H1 (cell line): ENCODE measurements at regions not wholly inside any gene's neighbourhood (a gene's known extent, or its start where the extent isn't known, plus 50 kb on each side); places are given as distances from the start of the nearest gene placed in this dataset.

Source experiments
- CTCF ChIA-PET: fragments of 300-600 bp; sonication (Branson Sonifier 250); formaldehyde crosslinking; loops from one replicate; lab custom pipeline; 2021; ENCODE audit not compliant: partially characterized antibody; lab: Charles Lee
- POLR2A ChIA-PET: fragments of 300-600 bp; sonication (Branson Sonifier 250); formaldehyde crosslinking; loops from one replicate; lab custom pipeline; 2021; ENCODE audit warnings: inconsistent platforms; ENCODE audit not compliant: partially characterized antibody; lab: Charles Lee
- DNase-seq, 2 experiments: peaks; one replicate each; pipeline versions ENCODE4 v3.0.0 to v3.0.0-alpha.2; 2010 to 2022; ENCODE audit warnings: low spot score in 2 of 2, low read depth in 1 of 2, mixed read lengths in 1 of 2
- FAIRE-seq: peaks from 2 replicates; lab custom pipeline; 2011; peaks lifted over from hg19 to GRCh38; lab: Jason Lieb, UNC
- H2AFZ ChIP-seq: 2 replicates; pipeline ENCODE4 v1.8.1; 2012; ENCODE audit warnings: low read length, inconsistent platforms
- H2AK5ac ChIP-seq: 2 replicates; pipeline ENCODE4 v1.6.1; 2013; ENCODE audit warnings: low read depth, low read length
- H2BK120ac ChIP-seq: replicated peaks from 2 replicates; pipeline ENCODE3; 2013; ENCODE audit warnings: low read depth, low read length, inconsistent platforms
- H2BK12ac ChIP-seq: 2 replicates; pipeline ENCODE4 v1.6.1; 2013; ENCODE audit warnings: low read depth, low read length
- H2BK15ac ChIP-seq: 2 replicates; pipeline ENCODE4 v1.6.1; 2013; ENCODE audit warnings: low read length
- H2BK20ac ChIP-seq: 2 replicates; pipeline ENCODE4 v1.6.1; 2013; ENCODE audit warnings: low read length
- H2BK5ac ChIP-seq: 2 replicates; pipeline ENCODE4 v1.6.1; 2013; ENCODE audit warnings: low read depth, low read length
- H3K14ac ChIP-seq: 2 replicates; pipeline ENCODE4 v1.6.1; 2013; ENCODE audit warnings: inconsistent platforms; ENCODE audit not compliant: insufficient read length
- H3K18ac ChIP-seq: 2 replicates; pipeline ENCODE4 v1.6.1; 2013; ENCODE audit warnings: low read length; ENCODE audit errors: extremely low read depth
- H3K23ac ChIP-seq: 2 replicates; pipeline ENCODE4 v1.6.1; 2013; ENCODE audit warnings: inconsistent platforms; ENCODE audit not compliant: insufficient read length
- H3K23me2 ChIP-seq: 2 replicates; pipeline ENCODE4 v1.6.1; 2013; ENCODE audit warnings: low read depth, low read length
- H3K27ac ChIP-seq: 2 replicates; pipeline ENCODE4 v1.6.1; 2011; ENCODE audit warnings: low read depth, low read length, inconsistent platforms
- H3K27me3 ChIP-seq, 4 experiments: replicated peaks in 1 of 4; 1 replicate in 1 of 4; 2 replicates in 3 of 4; pipeline versions ENCODE4 v1.6.1 to v1.8.1; 2011 to 2013; ENCODE audit warnings: low read length in 3 of 4, mild to moderate bottlenecking in 3 of 4, inconsistent platforms in 2 of 4, mixed read lengths in 2 of 4, moderate library complexity in 1 of 4; ENCODE audit not compliant: control insufficient read depth in 3 of 4, insufficient read depth in 3 of 4; ENCODE audit errors: extremely low read depth in 1 of 4
- H3K36me3 ChIP-seq, 4 experiments: 2 replicates each; pipeline versions ENCODE4 v1.6.1 to v1.8.1; 2011 to 2013; ENCODE audit warnings: mild to moderate bottlenecking in 4 of 4, low read length in 3 of 4, moderate library complexity in 2 of 4, control low read depth in 1 of 4, inconsistent platforms in 1 of 4; ENCODE audit not compliant: insufficient read depth in 4 of 4, control insufficient read depth in 2 of 4
- H3K4ac ChIP-seq: replicated peaks from 2 replicates; pipeline ENCODE3; 2013; ENCODE audit warnings: low read length, low read depth, mixed read lengths, inconsistent platforms; ENCODE audit not compliant: insufficient read length
- H3K4me1 ChIP-seq, 4 experiments: replicated peaks in 1 of 4; 1 replicate in 1 of 4; 2 replicates in 3 of 4; pipeline versions ENCODE4 v1.6.1 to v1.8.1; 2011 to 2013; ENCODE audit warnings: low read length in 3 of 4, inconsistent platforms in 2 of 4, mixed read lengths in 1 of 4; ENCODE audit not compliant: insufficient read depth in 4 of 4, control insufficient read depth in 3 of 4
- H3K4me2 ChIP-seq, 2 experiments: 2 replicates each; pipeline versions ENCODE4 v1.6.1 to v1.8.1; 2011 to 2013; ENCODE audit warnings: low read depth in 2 of 2, low read length in 2 of 2, control low read depth in 1 of 2, inconsistent platforms in 1 of 2, mild to moderate bottlenecking in 1 of 2; ENCODE audit not compliant: insufficient read depth in 1 of 2
- H3K4me3 ChIP-seq, 4 experiments: fragments of 200-600, 300-600 bp in 1 of 4; sonication (generic), shearing (Covaris generic), sonication (Bioruptor Twin) in 1 of 4; 2 replicates each; pipeline versions ENCODE4 v1.5.1 to v1.8.1; 2011 to 2016; ENCODE audit warnings: low read length in 4 of 4, low read depth in 3 of 4, control low read depth in 2 of 4, inconsistent platforms in 2 of 4, mild to moderate bottlenecking in 2 of 4, mixed read lengths in 1 of 4, moderate library complexity in 1 of 4; ENCODE audit not compliant: insufficient read depth in 2 of 4; ENCODE audit errors: extremely low read depth in 1 of 4
- H3K56ac ChIP-seq: replicated peaks from 2 replicates; pipeline ENCODE3; 2013; ENCODE audit warnings: low read depth, mild to moderate bottlenecking, mixed read lengths, low read length, inconsistent platforms; ENCODE audit not compliant: insufficient read length
- H3K79me1 ChIP-seq: 2 replicates; pipeline ENCODE4 v1.6.1; 2013; ENCODE audit warnings: low read depth, low read length, control low read depth
- H3K79me2 ChIP-seq, 2 experiments: 2 replicates each; pipeline versions ENCODE4 v1.6.1 to v1.8.1; 2012 to 2013; ENCODE audit warnings: low read length in 2 of 2, mild to moderate bottlenecking in 2 of 2, inconsistent platforms in 1 of 2; ENCODE audit not compliant: insufficient read depth in 2 of 2, control insufficient read depth in 1 of 2
- H3K9ac ChIP-seq, 4 experiments: replicated peaks in 1 of 4; 1 replicate in 1 of 4; 2 replicates in 3 of 4; pipeline versions ENCODE4 v1.6.1 to v1.8.1; 2011 to 2013; ENCODE audit warnings: low read depth in 3 of 4, low read length in 3 of 4, control low read depth in 2 of 4, mild to moderate bottlenecking in 2 of 4, moderate library complexity in 2 of 4, inconsistent platforms in 1 of 4; ENCODE audit errors: extremely low read depth in 1 of 4
- H3K9me3 ChIP-seq, 2 experiments: 2 replicates each; pipeline versions ENCODE4 v1.6.1 to v1.8.1; 2012 to 2013; ENCODE audit warnings: mild to moderate bottlenecking in 2 of 2, moderate library complexity in 2 of 2, control low read depth in 1 of 2, inconsistent platforms in 1 of 2, low read depth in 1 of 2, low read length in 1 of 2, mixed read lengths in 1 of 2; ENCODE audit not compliant: insufficient read depth in 2 of 2
- H4K20me1 ChIP-seq, 2 experiments: replicated peaks in 1 of 2; 2 replicates each; pipeline versions ENCODE3 to v1.8.1; 2011 to 2013; ENCODE audit warnings: inconsistent platforms in 2 of 2, low read length in 2 of 2, mild to moderate bottlenecking in 1 of 2; ENCODE audit not compliant: insufficient read depth in 2 of 2, control insufficient read depth in 1 of 2
- H4K5ac ChIP-seq: 2 replicates; pipeline ENCODE4 v1.6.1; 2013; ENCODE audit warnings: low read length, low read depth, mixed read lengths, inconsistent platforms; ENCODE audit not compliant: insufficient read length
- H4K8ac ChIP-seq: 2 replicates; pipeline ENCODE4 v1.8.0; 2013; ENCODE audit warnings: mild to moderate bottlenecking, moderate library complexity, low read length, inconsistent platforms; ENCODE audit not compliant: insufficient read depth; ENCODE audit errors: extremely low read depth
- H4K91ac ChIP-seq: replicated peaks from 2 replicates; pipeline ENCODE3; 2013; ENCODE audit warnings: low read length, mixed read lengths, inconsistent platforms; ENCODE audit not compliant: insufficient read length
- CREB1 ChIP-seq: IDR thresholded peaks from 2 replicates; pipeline ENCODE4 v1.6.1; 2012; ENCODE audit warnings: inconsistent platforms
- EGR1 ChIP-seq: IDR thresholded peaks from 2 replicates; pipeline ENCODE4 v1.6.1; 2011; ENCODE audit warnings: low read depth, low read length, borderline replicate concordance
- KDM1A ChIP-seq: fragments of 200-600, 300-600 bp; sonication (generic); IDR thresholded peaks from 2 replicates; pipeline ENCODE4 v1.7.1; 2016; ENCODE audit warnings: mild to moderate bottlenecking, low read length, borderline replicate concordance
- MAFK ChIP-seq: IDR thresholded peaks from 2 replicates; pipeline ENCODE4 v1.6.1; 2012; ENCODE audit warnings: low read depth, mild to moderate bottlenecking, improper control_type of control experiment, low read length
- MAX ChIP-seq: IDR thresholded peaks from 2 replicates; pipeline ENCODE4 v1.6.1; 2012; ENCODE audit warnings: inconsistent platforms
- POLR2AphosphoS5 ChIP-seq: IDR thresholded peaks from 2 replicates; pipeline ENCODE4 v1.6.1; 2011; ENCODE audit warnings: low read depth, low read length
- POU5F1 ChIP-seq: IDR thresholded peaks from 2 replicates; pipeline ENCODE4 v1.6.1; 2011; ENCODE audit warnings: low read depth, mild to moderate bottlenecking, low read length, moderate library complexity
- SIN3A ChIP-seq, 2 experiments: IDR thresholded peaks in 1 of 2; conservative IDR thresholded peaks in 1 of 2; 2 replicates each; pipeline ENCODE4 v1.6.1; 2011 to 2012; ENCODE audit warnings: low read length in 2 of 2, improper control_type of control experiment in 1 of 2, low read depth in 1 of 2, mild to moderate bottlenecking in 1 of 2
- SIRT6 ChIP-seq: IDR thresholded peaks from one replicate; pipeline ENCODE4 v1.7.1; 2012; ENCODE audit warnings: low read length, inconsistent platforms
- SIX5 ChIP-seq: IDR thresholded peaks from 2 replicates; pipeline ENCODE4 v1.6.1; 2011; ENCODE audit warnings: mild to moderate bottlenecking, low read depth, low read length
- SP2 ChIP-seq: IDR thresholded peaks from 2 replicates; pipeline ENCODE4 v1.6.1; 2012; ENCODE audit warnings: mild to moderate bottlenecking, low read length, inconsistent platforms
- SUZ12 ChIP-seq: fragments of 200-600 bp; sonication (generic); IDR thresholded peaks from 2 replicates; pipeline ENCODE4 v1.6.1; 2012; ENCODE audit warnings: mild to moderate bottlenecking, inconsistent platforms, low read length, moderate library complexity, mixed read lengths
- TBP ChIP-seq: IDR thresholded peaks from 2 replicates; pipeline ENCODE4 v1.6.1; 2011; ENCODE audit warnings: low read depth, low read length, improper control_type of control experiment
- YY1 ChIP-seq: IDR thresholded peaks from 2 replicates; pipeline ENCODE4 v1.6.1; 2011; ENCODE audit warnings: low read depth, mild to moderate bottlenecking, low read length
- WGBS, 2 experiments: shearing (Covaris generic) in 1 of 2; methylation state at CpG; one replicate each; pipeline versions ENCODE4 v1.1.6 to v1.1.7; 2013 to 2015; ENCODE audit warnings: low lambda C conversion rate in 2 of 2, mixed read lengths in 2 of 2, inconsistent platforms in 1 of 2, low coverage in 1 of 2, missing lambda C conversion rate in 1 of 2; ENCODE audit not compliant: insufficient replicate concordance in 2 of 2, insufficient coverage in 1 of 2, insufficient read length in 1 of 2; ENCODE audit errors: extremely low coverage in 1 of 2, missing lambda C conversion rate in 1 of 2; 5-methylcytosine and 5-hydroxymethylcytosine counted together

DNA sequence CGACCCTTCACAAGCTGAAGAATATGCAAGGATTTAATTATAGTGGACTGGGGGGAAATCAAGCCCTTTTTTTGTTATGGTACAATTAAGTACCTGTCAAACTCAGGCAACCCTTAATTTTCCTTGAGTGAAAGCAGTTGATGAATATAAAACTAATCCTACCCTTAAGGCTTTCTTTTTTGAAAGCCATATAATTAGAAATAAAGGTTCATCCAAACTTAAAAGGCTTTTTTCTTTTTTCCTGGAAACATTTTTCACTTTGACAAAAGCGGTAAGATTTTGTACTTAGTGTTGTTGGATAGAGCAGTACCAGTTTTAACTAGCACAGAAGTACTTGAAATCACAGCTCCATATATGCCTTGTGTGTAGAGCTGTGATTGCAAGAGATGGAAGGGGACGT, 91.9 kb upstream of the MANSC4 start:
- no peak overlapping the region for H3K4me2 ChIP-seq
- H4K8ac ChIP-seq, result no peak overlapping the region
- no peaks in the 10 kb centered on the region for H3K79me1 ChIP-seq
- H2BK5ac ChIP-seq, result no peak overlapping the region
- no peaks in the 10 kb centered on the region for H3K79me2 ChIP-seq
- WGBS, 2 experiments, result 90 to 100% methylated on average over 1 to 3 of the region's 3 CpGs
- H2AK5ac ChIP-seq, result no peak overlapping the region
- peaks cover 0 to 4% of the 10 kb centered on the region in 2 experiments; a peak in 1 of 4 replicates for H3K9me3 ChIP-seq
- no peak overlapping the region for H3K14ac ChIP-seq
- H3K36me3 ChIP-seq, result no peaks in the 10 kb centered on the region
- no peak overlapping the region for H2BK20ac ChIP-seq
- no peak overlapping the region for H3K56ac ChIP-seq
- H3K23me2 ChIP-seq, result no peaks in the 10 kb centered on the region
- no peak overlapping the region for H3K18ac ChIP-seq
- ChIA-PET POLR2A (no interaction called here), CTCF (interaction anchor here (0.9 kb wide), 1 partner anchor 712 kb away, joined by 3 read pairs; no protein-coding TSS in a partner anchor)
- H2BK12ac ChIP-seq, result no peak overlapping the region
- no peak overlapping the region for H3K23ac ChIP-seq
- TF ChIP-seq SIRT6 (no peak), KDM1A (no peak), EGR1 (no peak), MAX (no peak), SUZ12 (no peak), POU5F1 (no peak), MAFK (no peak), SP2 (no peak), SIN3A (conservative IDR thresholded peaks at IDR 0.05 in 1 of 2, IDR thresholded peaks at IDR 0.05 in 1 of 2; ENCODE audit: low read depth in 1 of 2, low read length in 2 of 2) (no peak), YY1 (no peak), POLR2AphosphoS5 (no peak), CREB1 (no peak), TBP (no peak), SIX5 (no peak)
- H4K20me1 ChIP-seq, result no peaks in the 10 kb centered on the region
- H3K9ac ChIP-seq, result no peak overlapping the region
- no peaks in the 10 kb centered on the region for H3K27me3 ChIP-seq
- no peak overlapping the region for H2AFZ ChIP-seq
- H3K27ac ChIP-seq, result no peak overlapping the region
- DNase-seq (no peak), FAIRE-seq (no peak)
- H4K5ac ChIP-seq, result no peak overlapping the region
- no peak overlapping the region for H4K91ac ChIP-seq
- H2BK120ac ChIP-seq, result no peak overlapping the region
- H3K4me1 ChIP-seq, result no peaks in the 10 kb centered on the region
- no peak overlapping the region for H3K4me3 ChIP-seq
- no peak overlapping the region for H2BK15ac ChIP-seq
- no peak overlapping the region for H3K4ac ChIP-seq
